NT2/D1 (cell line): ENCODE measurements at regions not wholly inside any gene's neighbourhood (a gene's known extent, or its start where the extent isn't known, plus 50 kb on each side); places are given as distances from the start of the nearest gene placed in this dataset.
"Not testable (repeated sequence)": the region's sequence is repeated elsewhere in the genome, so short reads cannot be mapped to it uniquely, and the experiment has no call there.

ENCODE experiments used
- DNase-seq: peaks from one replicate; pipeline ENCODE4 v3.0.0-alpha.2; 2011; ENCODE audit warnings: low read depth, low spot score
- H3K27me3 ChIP-seq: 2 replicates; pipeline ENCODE4 v1.6.0; 2011; ENCODE audit warnings: mild to moderate bottlenecking; ENCODE audit not compliant: insufficient read length, insufficient read depth
- H3K36me3 ChIP-seq: 2 replicates; pipeline ENCODE4 v1.6.1; 2011; ENCODE audit warnings: mild to moderate bottlenecking, low read length, mixed read lengths; ENCODE audit not compliant: insufficient read depth, insufficient read length
- H3K4me1 ChIP-seq: 2 replicates; pipeline ENCODE4 v1.5.1; 2011; ENCODE audit not compliant: insufficient read depth, insufficient read length
- H3K4me3 ChIP-seq: 2 replicates; pipeline ENCODE4 v1.5.1; 2011; ENCODE audit warnings: low read depth; ENCODE audit not compliant: insufficient read length
- H3K9ac ChIP-seq: 2 replicates; pipeline ENCODE4 v1.6.0; 2011; ENCODE audit warnings: low read depth; ENCODE audit not compliant: insufficient read length
- H3K9me3 ChIP-seq: 2 replicates; pipeline ENCODE4 v1.5.1; 2011; ENCODE audit warnings: mild to moderate bottlenecking, low read length; ENCODE audit not compliant: insufficient read depth
- SUZ12 ChIP-seq: IDR thresholded peaks from 2 replicates; pipeline ENCODE4 v1.6.1; 2011; ENCODE audit not compliant: insufficient read length, insufficient read depth; ENCODE audit errors: extremely low read depth
- YY1 ChIP-seq: IDR thresholded peaks from 2 replicates; pipeline ENCODE4 v1.6.1; 2011; ENCODE audit not compliant: insufficient read length, insufficient read depth
- ZNF274 ChIP-seq: IDR thresholded peaks from 2 replicates; pipeline ENCODE4 v1.6.1; 2011; ENCODE audit warnings: mild to moderate bottlenecking, low read depth, low read length

- no peak for DNase-seq
- Histone ChIP-seq H3K27me3 (no peaks in the 10 kb centered on the region), H3K4me3 (no peak overlapping the region), H3K9me3 (peaks cover 20% of the 10 kb centered on the region), H3K4me1 (no peaks in the 10 kb centered on the region), H3K9ac (no peak overlapping the region), H3K36me3 (no peaks in the 10 kb centered on the region)
- no peak for TF ChIP-seq ZNF274
- no peak for TF ChIP-seq SUZ12
- no peak for TF ChIP-seq YY1
These were observed 643.4 kb downstream of the QKI start for GRCh38 chr6:164057876-164058275.

GRCh38 chr6:164051427-164051826 is 636.9 kb downstream of the QKI start:
- no peak for DNase-seq
- no peak for TF ChIP-seq ZNF274
- TF ChIP-seq YY1, result no peak
- no peaks in the 10 kb centered on the region for H3K27me3 ChIP-seq
- no peak overlapping the region for H3K9ac ChIP-seq
- no peaks in the 10 kb centered on the region for H3K36me3 ChIP-seq
- no peaks in the 10 kb centered on the region for H3K4me1 ChIP-seq
- H3K4me3 ChIP-seq, result no peak overlapping the region
- H3K9me3 ChIP-seq, result peaks cover 8% of the 10 kb centered on the region; the same call in 1 of the 2 replicates

GRCh38 chr6:164049517-164049988 is 635.0 kb downstream of the QKI start:
- no peaks in the 10 kb centered on the region for H3K27me3 ChIP-seq
- TF ChIP-seq ZNF274, result no peak
- no peak for TF ChIP-seq SUZ12
- no peak for TF ChIP-seq YY1
- no peaks in the 10 kb centered on the region for H3K9me3 ChIP-seq
- no peak overlapping the region for H3K4me3 ChIP-seq
- no peaks in the 10 kb centered on the region for H3K36me3 ChIP-seq
- no peak overlapping the region for H3K9ac ChIP-seq
- DNase-seq, result no peak
- no peaks in the 10 kb centered on the region for H3K4me1 ChIP-seq

GRCh38 chr6:164048840-164049516 is 634.5 kb downstream of the QKI start:
- TF ChIP-seq SUZ12, result no peak
- TF ChIP-seq YY1, result no peak
- no peak for TF ChIP-seq ZNF274
- Histone ChIP-seq H3K4me1 (no peaks in the 10 kb centered on the region), H3K36me3 (no peaks in the 10 kb centered on the region), H3K9me3 (no peaks in the 10 kb centered on the region), H3K4me3 (no peak overlapping the region), H3K27me3 (no peaks in the 10 kb centered on the region), H3K9ac (no peak overlapping the region)
- DNase-seq, result no peak

GRCh38 chr6:164045082-164045481 is 630.6 kb downstream of the QKI start:
- DNase-seq, result no peak
- Histone ChIP-seq H3K9me3 (no peaks in the 10 kb centered on the region; the same call in 1 of the 2 replicates), H3K4me3 (no peak overlapping the region), H3K27me3 (no peaks in the 10 kb centered on the region), H3K9ac (no peak overlapping the region), H3K4me1 (no peaks in the 10 kb centered on the region), H3K36me3 (no peaks in the 10 kb centered on the region)
- TF ChIP-seq ZNF274, result no peak
- no peak for TF ChIP-seq SUZ12

GRCh38 chr6:164043656-164044055 is 629.1 kb downstream of the QKI start:
- not testable (repeated sequence) for H3K4me3 ChIP-seq, H3K9me3 ChIP-seq, H3K9ac ChIP-seq, H3K4me1 ChIP-seq, H3K27me3 ChIP-seq, H3K36me3 ChIP-seq, DNase-seq

GRCh38 chr6:164042212-164042611 is 627.7 kb downstream of the QKI start:
- TF ChIP-seq YY1, result no peak
- TF ChIP-seq ZNF274, result no peak
- no peak for DNase-seq
- no peak overlapping the region for H3K9ac ChIP-seq
- H3K4me3 ChIP-seq, result no peak overlapping the region
- no peaks in the 10 kb centered on the region for H3K36me3 ChIP-seq
- H3K4me1 ChIP-seq, result no peaks in the 10 kb centered on the region
- no peaks in the 10 kb centered on the region for H3K27me3 ChIP-seq
- H3K9me3 ChIP-seq, result no peaks in the 10 kb centered on the region; the same call in 1 of the 2 replicates

- Histone ChIP-seq H3K9me3 (no peaks in the 10 kb centered on the region; the same call in 1 of the 2 replicates), H3K36me3 (no peaks in the 10 kb centered on the region), H3K27me3 (no peaks in the 10 kb centered on the region), H3K9ac (no peak overlapping the region), H3K4me1 (no peaks in the 10 kb centered on the region), H3K4me3 (no peak overlapping the region)
- TF ChIP-seq ZNF274 (no peak), YY1 (no peak), SUZ12 (no peak)
- DNase-seq, result no peak
These were observed 626.5 kb downstream of the QKI start for GRCh38 chr6:164040994-164041393.
